ENCODE measurements at regions not wholly inside any gene's neighbourhood (a gene's known extent, or its start where the extent isn't known, plus 50 kb on each side); places are given as distances from the start of the nearest gene placed in this dataset.

DNA sequence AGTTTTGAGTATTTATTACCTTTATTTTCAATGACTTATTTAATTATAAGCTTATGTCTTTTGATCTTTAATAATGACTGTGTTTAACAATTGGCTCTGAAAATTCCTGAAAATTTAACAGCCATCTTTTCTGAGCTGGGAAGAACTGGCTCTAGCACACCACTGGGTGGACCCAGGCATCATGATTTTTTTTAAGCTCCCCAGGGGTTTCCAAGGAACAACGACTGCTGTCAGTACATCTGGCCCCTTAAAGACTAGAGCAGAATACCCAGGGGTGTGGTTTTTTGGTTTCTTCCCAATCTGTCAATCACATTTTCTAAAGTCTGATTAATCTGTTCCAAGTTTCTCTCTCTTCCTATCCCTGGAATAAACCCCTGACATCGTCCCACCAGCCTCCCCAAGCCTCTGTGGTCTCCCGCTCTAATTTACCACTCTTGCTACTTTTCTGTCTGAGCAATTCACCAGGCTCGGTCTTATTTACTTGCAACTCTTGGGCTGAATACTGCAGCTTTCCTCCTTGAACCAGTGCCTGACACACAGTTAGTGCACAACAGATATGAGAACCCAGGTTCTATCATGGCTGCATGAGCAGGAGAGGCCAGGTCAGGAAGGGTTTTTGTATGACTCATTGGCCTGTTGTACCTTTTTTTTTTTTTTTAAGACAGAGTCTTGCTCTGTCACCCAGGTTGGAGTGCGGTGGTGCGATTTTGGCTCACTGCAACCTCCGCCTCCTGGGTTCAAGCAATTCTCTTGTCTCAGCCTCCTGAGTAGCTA is 321.9 kb downstream of the ZSWIM6 start:
- no peak for DNase-seq (ENCODE audit: low read depth)

- no peak for DNase-seq (ENCODE audit: low read depth)
Measured at GRCh38 chr5:61654876-61655275, 322.8 kb downstream of the ZSWIM6 start.

- DNase-seq (ENCODE audit: low read depth): no peak
Measured at GRCh38 chr5:61657010-61657409, 325.0 kb downstream of the ZSWIM6 start.

DNA sequence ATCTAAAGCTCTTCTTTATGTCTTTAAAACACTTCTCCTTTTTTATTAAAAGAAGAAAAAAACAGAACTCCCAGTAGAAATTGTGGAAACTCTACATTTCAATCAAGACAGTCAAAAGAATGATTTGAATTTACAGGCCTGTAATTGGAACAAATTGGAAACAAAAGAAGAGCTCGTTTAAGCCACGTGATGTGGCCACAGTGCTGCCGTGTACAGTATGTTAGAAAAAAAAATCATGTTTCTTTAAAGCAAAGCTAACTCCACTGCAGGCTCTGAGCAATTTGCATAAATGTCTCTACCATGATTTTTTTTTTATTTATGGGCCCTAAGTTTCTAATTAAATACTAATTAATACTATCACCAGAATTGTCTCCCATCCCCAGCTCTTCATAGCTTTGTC is 325.6 kb downstream of the ZSWIM6 start:
- no peak for DNase-seq (ENCODE audit: low read depth)

DNA sequence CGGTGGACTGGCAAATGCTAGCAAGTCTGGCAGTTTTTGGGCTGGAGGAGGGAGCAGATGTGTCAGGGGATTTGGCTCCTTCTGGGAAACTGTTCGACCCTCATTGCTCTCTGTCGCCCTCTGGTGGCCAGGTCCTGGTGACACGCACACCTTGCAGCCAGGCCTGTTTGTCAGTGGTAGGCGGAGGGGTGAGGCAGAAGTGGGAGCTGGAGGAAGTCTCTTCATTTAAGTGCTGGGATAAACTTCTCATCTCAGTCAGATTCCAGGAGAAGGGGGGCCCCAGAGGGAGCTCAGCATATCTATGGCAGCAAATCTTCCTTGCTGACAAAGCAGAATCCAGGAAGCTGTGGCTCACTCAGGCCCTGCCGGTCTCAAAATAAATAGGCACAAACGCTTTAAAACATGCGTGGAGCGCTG is 326.5 kb downstream of the ZSWIM6 start:
- DNase-seq (ENCODE audit: low read depth): peak; percentile 71

GRCh38 chr5:61659221-61659696 is 327.2 kb downstream of the ZSWIM6 start:
- DNase-seq (ENCODE audit: low read depth): peak; percentile 40

GRCh38 chr5:61662670-61663069 is 330.6 kb downstream of the ZSWIM6 start:
- no peak for DNase-seq (ENCODE audit: low read depth)

- DNase-seq (ENCODE audit: low read depth): no peak
Measured at GRCh38 chr5:61666064-61666621, 334.1 kb downstream of the ZSWIM6 start.

GRCh38 chr5:61667525-61668218 is 335.6 kb downstream of the ZSWIM6 start:
- no peak for DNase-seq (ENCODE audit: low read depth)

- DNase-seq (ENCODE audit: low read depth): peak; percentile 6
Measured at GRCh38 chr5:61669531-61669930, 337.5 kb downstream of the ZSWIM6 start.

- no peak for DNase-seq (ENCODE audit: low read depth)
Measured at GRCh38 chr5:61670941-61671340, 338.9 kb downstream of the ZSWIM6 start.

- DNase-seq (ENCODE audit: low read depth): peak; percentile 32
Measured at GRCh38 chr5:61673007-61673735, 341.1 kb downstream of the ZSWIM6 start.

DNA sequence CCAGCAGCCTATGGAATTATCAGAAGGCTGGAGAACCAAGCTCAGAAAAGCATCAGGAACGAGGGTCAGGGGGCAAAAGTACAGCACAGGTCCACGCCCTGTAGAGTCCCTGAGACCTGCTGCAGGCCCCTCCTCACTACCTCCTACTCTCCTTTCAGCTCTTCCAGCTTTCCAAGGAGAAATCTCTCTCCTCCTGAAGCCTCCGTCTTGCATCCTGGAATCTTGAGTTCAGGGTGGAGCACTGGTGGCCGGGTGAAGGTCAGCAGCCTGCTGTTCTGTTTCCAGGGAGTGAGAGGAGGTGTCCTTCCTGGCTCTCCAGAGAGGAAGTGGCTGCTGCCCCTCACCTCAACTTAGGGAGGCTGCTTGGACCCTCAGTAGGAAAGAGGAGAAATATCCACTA is 342.3 kb downstream of the ZSWIM6 start:
- no peak for DNase-seq (ENCODE audit: low read depth)

DNA sequence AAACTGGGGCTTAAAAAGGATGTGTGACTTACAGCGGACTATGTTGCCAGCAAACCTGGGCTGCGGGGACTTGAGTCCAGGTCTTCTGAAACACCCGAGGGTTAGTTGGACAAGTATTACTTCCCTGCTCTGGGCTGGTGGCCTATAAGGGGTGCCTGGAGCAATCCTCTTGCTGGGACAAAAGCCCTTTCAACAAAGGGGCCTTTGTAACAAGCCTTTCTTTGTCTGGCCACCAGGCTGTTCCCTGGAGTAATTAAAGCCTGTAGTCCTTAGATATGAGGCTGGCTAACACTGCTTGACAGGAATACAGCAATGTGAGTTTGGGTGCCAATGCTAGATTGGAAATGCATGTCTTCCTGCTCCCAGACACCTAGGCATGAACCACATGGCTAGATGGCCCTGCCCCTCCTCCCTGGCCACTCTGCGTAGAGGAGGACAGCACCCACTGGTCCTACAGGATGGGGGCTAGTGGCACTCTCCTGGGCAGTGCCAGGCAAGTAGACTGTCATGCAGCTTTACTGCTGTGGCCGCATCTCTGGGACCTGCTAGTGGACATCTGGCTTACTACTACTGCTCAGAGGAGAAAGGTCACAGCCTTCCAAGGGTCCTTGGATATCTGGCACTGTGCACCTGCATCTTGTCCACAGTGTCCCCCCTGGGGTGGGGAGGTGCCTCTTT is 343.1 kb downstream of the ZSWIM6 start:
- DNase-seq (ENCODE audit: low read depth): no peak

DNA sequence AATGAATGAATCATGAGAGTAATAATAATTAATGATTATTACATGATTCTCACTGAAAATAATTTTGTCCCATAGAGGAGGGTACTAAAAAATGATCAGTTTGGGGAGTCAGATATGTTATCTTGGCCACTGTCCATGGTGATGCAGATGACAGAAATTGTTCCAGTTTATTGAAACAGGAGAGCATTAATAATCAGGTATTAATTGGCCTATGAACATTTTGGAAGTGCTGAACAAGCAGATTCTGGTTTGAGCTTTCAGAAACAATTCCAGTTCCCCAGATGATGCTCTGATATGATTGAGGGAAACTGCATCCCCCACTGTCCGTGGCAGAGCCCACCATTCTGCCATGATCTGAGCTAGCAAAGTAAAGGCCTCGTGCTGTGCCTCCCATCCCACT is 345.2 kb downstream of the ZSWIM6 start:
- no peak for DNase-seq (ENCODE audit: low read depth)

DNA sequence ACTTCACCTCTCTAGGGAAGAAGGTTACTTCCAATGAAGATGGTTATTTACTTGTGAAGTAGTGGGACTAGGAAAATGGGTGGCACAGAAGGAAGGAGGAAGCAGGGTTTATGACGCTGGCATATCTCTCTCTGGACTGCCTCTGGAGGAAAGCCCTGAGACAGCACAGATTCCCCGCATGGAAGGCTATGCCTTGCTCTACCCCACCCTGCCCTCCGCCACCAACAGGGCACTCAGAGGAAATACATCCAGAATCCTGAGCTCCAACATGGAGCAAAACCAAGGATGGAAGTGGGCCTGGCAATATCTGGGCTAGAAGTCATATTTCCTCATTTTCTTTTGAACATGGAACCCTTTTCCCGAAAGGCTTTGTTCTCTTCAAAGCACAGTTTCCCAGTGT is 346.9 kb downstream of the ZSWIM6 start:
- DNase-seq (ENCODE audit: low read depth): no peak

- DNase-seq (ENCODE audit: low read depth): no peak
Measured at GRCh38 chr5:61679562-61679961, 347.5 kb downstream of the ZSWIM6 start.

GRCh38 chr5:61680247-61680646 is 348.2 kb downstream of the ZSWIM6 start:
- no peak for DNase-seq (ENCODE audit: low read depth)

- DNase-seq (ENCODE audit: low read depth): no peak
Measured at GRCh38 chr5:61683148-61683547, 351.1 kb downstream of the ZSWIM6 start.

GRCh38 chr5:61683926-61684325 is 351.9 kb downstream of the ZSWIM6 start:
- DNase-seq (ENCODE audit: low read depth): no peak

- no peak for DNase-seq (ENCODE audit: low read depth)
Measured at GRCh38 chr5:61686491-61687257, 354.6 kb downstream of the ZSWIM6 start.

All from amniotic epithelial cell (primary cell).